Body of pancreas (tissue), 4 donors: ENCODE measurements at regions not wholly inside any gene's neighbourhood (a gene's known extent, or its start where the extent isn't known, plus 50 kb on each side); places are given as distances from the start of the nearest gene placed in this dataset.

Experiments used
- ATAC-seq: fragments of 150-250 bp; one replicate; pipeline ENCODE4 v1.9.1; 2016
- DNase-seq, 4 donors: peaks; one replicate each; pipeline ENCODE4 v3.0.0-alpha.2; 2019
- H3K27ac ChIP-seq, 4 donors: fragments of 200-600 bp; sonication (generic); 1 replicate in 3 of 4; 2 replicates in 1 of 4; pipeline versions ENCODE4 v1.5.1 to v1.6.1; 2016 to 2019; ENCODE audit warnings: mild to moderate bottlenecking in 1 of 4, mixed read lengths in 1 of 4, moderate library complexity in 1 of 4
- H3K27me3 ChIP-seq, 2 donors: fragments of 200-600 bp; sonication (generic); one replicate each; pipeline ENCODE4 v1.6.0; 2016; ENCODE audit warnings: mild to moderate bottlenecking in 1 of 2
- H3K36me3 ChIP-seq, 2 donors: fragments of 200-600 bp; sonication (generic); replicated peaks in 1 of 2; 2 replicates each; pipeline ENCODE4 v1.5.1; 2016; ENCODE audit warnings: low read depth in 2 of 2; ENCODE audit not compliant: insufficient read depth in 1 of 2
- H3K4me1 ChIP-seq: fragments of 200-600 bp; sonication (generic); one replicate; pipeline ENCODE4 v1.6.0; 2016
- H3K4me3 ChIP-seq, 2 donors: fragments of 200-600 bp; sonication (generic); 1 replicate in 1 of 2; 2 replicates in 1 of 2; pipeline ENCODE4 v1.5.1; 2016 to 2019
- H3K9me3 ChIP-seq, 3 donors: fragments of 200-600 bp; sonication (generic); 1 replicate in 2 of 3; 2 replicates in 1 of 3; pipeline ENCODE4 v1.5.1; 2016
- CTCF ChIP-seq, 7 experiments: fragments of 450-650 bp in 4 of 7; fragments of 200-600 bp in 3 of 7; sonication (generic) in 3 of 7; IDR thresholded peaks; one replicate each; pipeline ENCODE4 v1.5.1; 2016 to 2019; ENCODE audit warnings: antibody characterized with exemption in 7 of 7
- POLR2A ChIP-seq, 3 donors: fragments of 450-650 bp; IDR thresholded peaks; one replicate each; pipeline ENCODE4 v1.6.1; 2016; ENCODE audit warnings: antibody characterized with exemption in 3 of 3, mild to moderate bottlenecking in 2 of 3
- WGBS, 2 donors: methylation state at CpG; one replicate each; pipeline ENCODE4 v1.1.5; 2017; 5-methylcytosine and 5-hydroxymethylcytosine counted together
- intact Hi-C: fragments of 100-400 bp; cut with DNase I; formaldehyde crosslinking; loops from one replicate; pipeline ENCODE4 v1.15.1; 2023

GRCh38 chr3:137938876-137939275 lies 71.1 kb upstream of the CLDN18 start:
- no peaks in the 10 kb centered on the region for H3K4me1 ChIP-seq
- no peaks in the 10 kb centered on the region for H3K27me3 ChIP-seq
- 72 to 75% methylated on average over 2 of the region's 2 CpGs for WGBS, 2 donors
- no peaks in the 10 kb centered on the region for H3K9me3 ChIP-seq
- intact Hi-C loops: no loop called here
- no peak overlapping the region for H3K4me3 ChIP-seq
- no peak overlapping the region for H3K27ac ChIP-seq
- DNase-seq (no peak), ATAC-seq (no peak)
- no peaks in the 10 kb centered on the region for H3K36me3 ChIP-seq
- TF ChIP-seq POLR2A (IDR thresholded peaks at IDR 0.05) (no peak), CTCF (IDR thresholded peaks at IDR 0.05) (no peak)

GRCh38 chr3:137944593-137944992 lies 65.4 kb upstream of the CLDN18 start:
- WGBS, 2 donors: 45 to 69% methylated on average over 2 of the region's 2 CpGs
- Histone ChIP-seq H3K27ac (no peak overlapping the region), H3K27me3 (no peaks in the 10 kb centered on the region), H3K4me1 (no peaks in the 10 kb centered on the region), H3K4me3 (no peak overlapping the region), H3K9me3 (no peaks in the 10 kb centered on the region), H3K36me3 (no peaks in the 10 kb centered on the region)
- no peak for TF ChIP-seq CTCF (IDR thresholded peaks at IDR 0.05)
- no peak for TF ChIP-seq POLR2A (IDR thresholded peaks at IDR 0.05)
- intact Hi-C loops: no loop called here
- DNase-seq (no peak), ATAC-seq (no peak)

- intact Hi-C loops: no loop called here
- no peaks in the 10 kb centered on the region for H3K36me3 ChIP-seq
- TF ChIP-seq POLR2A (IDR thresholded peaks at IDR 0.05): no peak
- TF ChIP-seq CTCF (IDR thresholded peaks at IDR 0.05): peak; percentile 29 to 66 (median 56)
- no peaks in the 10 kb centered on the region for H3K9me3 ChIP-seq
- 6 to 8% methylated on average over 7 of the region's 7 CpGs for WGBS, 2 donors
- no peak overlapping the region for H3K27ac ChIP-seq
- ATAC-seq (no peak), DNase-seq (peak; percentile 44 to 67 (median 53))
- H3K4me3 ChIP-seq: no peak overlapping the region
- H3K27me3 ChIP-seq: no peaks in the 10 kb centered on the region
- H3K4me1 ChIP-seq: no peaks in the 10 kb centered on the region
Observed at GRCh38 chr3:137946356-137946973, 63.5 kb upstream of the CLDN18 start.

- ATAC-seq (no peak), DNase-seq (no peak)
- no peak for TF ChIP-seq POLR2A (IDR thresholded peaks at IDR 0.05)
- TF ChIP-seq CTCF (IDR thresholded peaks at IDR 0.05): no peak
- WGBS, 2 donors: 48% methylated on average over 2 of the region's 2 CpGs
- Histone ChIP-seq H3K27ac (no peak overlapping the region), H3K36me3 (no peaks in the 10 kb centered on the region), H3K9me3 (no peaks in the 10 kb centered on the region), H3K4me1 (no peaks in the 10 kb centered on the region), H3K4me3 (no peak overlapping the region), H3K27me3 (no peaks in the 10 kb centered on the region)
- intact Hi-C loops: no loop called here
Observed at GRCh38 chr3:137947117-137947516, 62.8 kb upstream of the CLDN18 start.

GRCh38 chr3:137948400-137949072 lies 61.4 kb upstream of the CLDN18 start:
- intact Hi-C loops: no loop called here
- WGBS, 2 donors: 41 to 58% methylated on average over 3 of the region's 3 CpGs
- Histone ChIP-seq H3K27me3 (no peaks in the 10 kb centered on the region), H3K4me3 (no peak overlapping the region), H3K36me3 (no peaks in the 10 kb centered on the region), H3K4me1 (no peaks in the 10 kb centered on the region), H3K9me3 (no peaks in the 10 kb centered on the region), H3K27ac (no peak overlapping the region)
- TF ChIP-seq CTCF (IDR thresholded peaks at IDR 0.05) (no peak), POLR2A (IDR thresholded peaks at IDR 0.05) (no peak)
- DNase-seq (no peak), ATAC-seq (no peak)
